IMR-90 (cell line): ENCODE measurements at regions not wholly inside any gene's neighbourhood (a gene's known extent, or its start where the extent isn't known, plus 50 kb on each side); places are given as distances from the start of the nearest gene placed in this dataset.

Source experiments
- ATAC-seq: fragments of 200-7000 bp; cut with Tn5 transposase; 2 replicates; pipeline ENCODE4 v1.9.1; 2020; ENCODE audit warnings: low read depth, mild to moderate bottlenecking, moderate library complexity
- BruUV-seq: library from RNA; stranded (reverse); fragments of 400-500 nt; replicated peaks from 2 replicates; lab custom pipeline; 2021; lab: Mats Ljungman, UMichigan
- CTCF ChIA-PET: fragments of 300-600 bp; formaldehyde crosslinking; extraction: SDS; loops from one replicate; lab custom pipeline; 2021; ENCODE audit warnings: antibody characterized with exemption; lab: Yijun Ruan, JAX
- POLR2A ChIA-PET: fragments of 300-600 bp; sonication (Branson Sonifier 250); formaldehyde crosslinking; loops from one replicate; lab custom pipeline; 2022; ENCODE audit warnings: antibody characterized with exemption; ENCODE audit not compliant: unreplicated experiment; lab: Charles Lee
- DNase-seq: peaks from one replicate; pipeline ENCODE4 v3.0.0; 2013
- H2AFZ ChIP-seq: replicated peaks from 2 replicates; pipeline ENCODE3; 2013; ENCODE audit warnings: low read length, mild to moderate bottlenecking; ENCODE audit not compliant: poor library complexity
- H2AK5ac ChIP-seq: 2 replicates; pipeline ENCODE4 v1.6.1; 2013; ENCODE audit warnings: low read depth, low read length, inconsistent platforms
- H2AK9ac ChIP-seq: replicated peaks from 2 replicates; pipeline ENCODE3; 2013; ENCODE audit warnings: mild to moderate bottlenecking, low read depth, low read length, moderate library complexity; ENCODE audit not compliant: poor library complexity
- H2BK120ac ChIP-seq: 2 replicates; pipeline ENCODE4 v1.6.1; 2013; ENCODE audit warnings: low read depth, low read length, inconsistent platforms
- H2BK15ac ChIP-seq: 3 replicates; pipeline ENCODE4 v1.6.1; 2013; ENCODE audit warnings: low read depth, low read length, inconsistent platforms
- H2BK20ac ChIP-seq: 2 replicates; pipeline ENCODE4 v1.6.1; 2013; ENCODE audit warnings: low read depth, mild to moderate bottlenecking, inconsistent platforms, low read length, moderate library complexity
- H2BK5ac ChIP-seq: 2 replicates; pipeline ENCODE4 v1.6.1; 2013; ENCODE audit warnings: mild to moderate bottlenecking, low read depth, low read length, inconsistent platforms; ENCODE audit not compliant: poor library complexity, severe bottlenecking
- H3K14ac ChIP-seq: replicated peaks from 2 replicates; pipeline ENCODE4 v1.6.1; 2013; ENCODE audit warnings: low read depth, low read length, inconsistent platforms
- H3K18ac ChIP-seq: 2 replicates; pipeline ENCODE4 v1.6.1; 2013; ENCODE audit warnings: low read depth, low read length, control low read depth
- H3K23ac ChIP-seq: 2 replicates; pipeline ENCODE4 v1.6.1; 2013; ENCODE audit warnings: low read depth, low read length, inconsistent platforms
- H3K27ac ChIP-seq: 2 replicates; pipeline ENCODE4 v1.5.1; 2013; ENCODE audit warnings: mild to moderate bottlenecking, control low read depth, low read length; ENCODE audit not compliant: insufficient read depth
- H3K27me3 ChIP-seq: 2 replicates; pipeline ENCODE4 v1.6.1; 2013; ENCODE audit warnings: low read length; ENCODE audit not compliant: control insufficient read depth, insufficient read depth
- H3K36me3 ChIP-seq: 2 replicates; pipeline ENCODE4 v1.6.1; 2013; ENCODE audit warnings: low read length, mixed read lengths; ENCODE audit not compliant: control insufficient read depth, insufficient read depth
- H3K4ac ChIP-seq: 2 replicates; pipeline ENCODE4 v1.6.1; 2013; ENCODE audit warnings: low read depth, low read length, inconsistent platforms
- H3K4me1 ChIP-seq: 2 replicates; pipeline ENCODE4 v1.6.1; 2013; ENCODE audit warnings: low read length, mixed read lengths; ENCODE audit not compliant: control insufficient read depth, insufficient read depth
- H3K4me2 ChIP-seq: 2 replicates; pipeline ENCODE4 v1.6.1; 2013; ENCODE audit warnings: low read depth, mild to moderate bottlenecking, control low read depth, low read length, moderate library complexity
- H3K4me3 ChIP-seq: 2 replicates; pipeline ENCODE4 v1.5.1; 2013; ENCODE audit warnings: low read depth, mild to moderate bottlenecking, control low read depth, low read length, moderate library complexity; ENCODE audit not compliant: insufficient read depth
- H3K56ac ChIP-seq: 2 replicates; pipeline ENCODE4 v1.6.1; 2013; ENCODE audit warnings: low read length, inconsistent platforms; ENCODE audit not compliant: insufficient read depth; ENCODE audit errors: extremely low read depth
- H3K79me1 ChIP-seq, 2 experiments: 2 replicates each; pipeline ENCODE4 v1.6.1; 2013; ENCODE audit warnings: low read length in 2 of 2, inconsistent platforms in 1 of 2, low read depth in 1 of 2
- H3K9ac ChIP-seq: 2 replicates; pipeline ENCODE4 v1.6.1; 2013; ENCODE audit warnings: low read depth, low read length, control low read depth
- H3K9me1 ChIP-seq: 2 replicates; pipeline ENCODE4 v1.6.1; 2013; ENCODE audit warnings: low read length, inconsistent platforms; ENCODE audit not compliant: insufficient read depth
- H3K9me3 ChIP-seq: 2 replicates; pipeline ENCODE4 v1.6.1; 2013; ENCODE audit warnings: low read length; ENCODE audit not compliant: control insufficient read depth, insufficient read depth
- H4K20me1 ChIP-seq: 2 replicates; pipeline ENCODE4 v1.6.1; 2013; ENCODE audit warnings: low read length, inconsistent platforms; ENCODE audit not compliant: insufficient read depth
- H4K5ac ChIP-seq: 2 replicates; pipeline ENCODE4 v1.6.1; 2013; ENCODE audit warnings: mild to moderate bottlenecking, low read depth, low read length, control low read depth
- H4K8ac ChIP-seq, 2 experiments: 2 replicates each; pipeline ENCODE4 v1.6.1; 2013; ENCODE audit warnings: low read depth in 2 of 2, low read length in 2 of 2, control low read depth in 1 of 2, inconsistent platforms in 1 of 2
- H4K91ac ChIP-seq: 2 replicates; pipeline ENCODE4 v1.6.1; 2013; ENCODE audit warnings: low read depth, low read length, inconsistent platforms; ENCODE audit not compliant: insufficient read depth
- CEBPB ChIP-seq: IDR thresholded peaks from 2 replicates; pipeline ENCODE4 v1.6.1; 2012; ENCODE audit warnings: low read depth, low read length, improper control_type of control experiment
- CHD1 ChIP-seq: IDR thresholded peaks from 2 replicates; pipeline ENCODE4 v1.6.1; 2012; ENCODE audit warnings: low read depth, low read length, improper control_type of control experiment
- MAZ ChIP-seq: IDR thresholded peaks from 2 replicates; pipeline ENCODE4 v1.6.1; 2012; ENCODE audit warnings: low read depth, mild to moderate bottlenecking, low read length, improper control_type of control experiment, moderate library complexity, borderline replicate concordance
- POLR2A ChIP-seq: IDR thresholded peaks from 2 replicates; pipeline ENCODE4 v1.6.1; 2012; ENCODE audit warnings: mild to moderate bottlenecking, low read depth, low read length
- RAD21 ChIP-seq: IDR thresholded peaks from 2 replicates; pipeline ENCODE4 v1.6.1; 2012; ENCODE audit warnings: low read length, improper control_type of control experiment
- SMC3 ChIP-seq: fragments of 150-350 bp; IDR thresholded peaks from 2 replicates; pipeline ENCODE4 v1.6.1; 2016; ENCODE audit warnings: low read depth, mild to moderate bottlenecking, antibody characterized with exemption, low read length, moderate library complexity
- WGBS, 2 experiments: methylation state at CpG; one replicate each; pipeline versions ENCODE4 v1.1.5 to v1.1.7; 2013; ENCODE audit warnings: missing lambda C conversion rate in 2 of 2; ENCODE audit not compliant: insufficient read length in 1 of 2; ENCODE audit errors: extremely low coverage in 2 of 2; 5-methylcytosine and 5-hydroxymethylcytosine counted together
- dilution Hi-C: fragments of 300-500 bp; cut with HindIII; formaldehyde crosslinking; loops from one replicate; pipeline ENCODE4 v1.14.3; 2018; ENCODE audit warnings: low sequenced_read_pairs; ENCODE audit not compliant: unreplicated experiment
- in situ Hi-C: fragments of 300-500 bp; cut with MboI; formaldehyde crosslinking; loops from 3 replicates; pipeline ENCODE4 v1.14.3; 2019; ENCODE audit warnings: low sequenced_read_pairs, inconsistent platforms, mixed read lengths
- intact Hi-C: fragments of 100-400 bp; cut with micrococcal nuclease; formaldehyde crosslinking; loops from 2 replicates; pipeline ENCODE4 v1.10.0; 2022
- TF ChIP-seq, protein P1 (sequence below): conservative IDR thresholded peaks from 2 replicates; pipeline ENCODE4 v1.5.1; 2012; ENCODE audit warnings: mild to moderate bottlenecking, low read depth, low read length, improper control_type of control experiment
- TF ChIP-seq, protein P2 (sequence below): fragments of 150-350 bp; IDR thresholded peaks from 2 replicates; pipeline ENCODE4 v1.6.1; 2017; ENCODE audit warnings: mild to moderate bottlenecking, antibody characterized with exemption, low read length, low read depth

DNA sequence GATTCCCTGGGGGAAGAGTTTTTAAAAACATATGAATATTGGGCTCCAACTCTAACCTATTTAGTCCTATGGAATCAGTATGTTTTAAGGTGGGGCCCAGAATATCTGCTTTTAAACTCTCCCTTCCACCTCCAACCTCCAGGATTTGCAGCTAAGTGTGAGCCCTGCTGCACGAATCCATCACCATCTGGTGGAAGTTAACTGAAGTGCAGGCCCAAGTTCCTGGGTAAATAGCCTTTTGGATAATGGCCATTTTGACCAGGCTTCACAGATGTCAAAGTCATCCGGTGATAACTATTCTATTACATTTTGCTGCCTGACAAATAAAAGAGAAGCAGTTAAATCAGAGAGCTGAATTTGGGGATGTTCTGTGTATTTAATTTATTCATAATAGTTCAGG lies 58.1 kb upstream of the RMST start:
- WGBS, 2 experiments: no CpG with 5 or more reads among the region's 2 CpGs
- H3K4me2 ChIP-seq: no peak overlapping the region
- ATAC-seq: no peak
- no peak overlapping the region for H4K5ac ChIP-seq
- dilution Hi-C loops: no loop called here
- no peak overlapping the region for H3K27ac ChIP-seq
- H4K20me1 ChIP-seq: no peaks in the 10 kb centered on the region
- no peaks in the 10 kb centered on the region for H3K4me1 ChIP-seq
- H3K36me3 ChIP-seq: no peaks in the 10 kb centered on the region
- H2BK5ac ChIP-seq: no peak overlapping the region
- no peaks in the 10 kb centered on the region for H3K79me1 ChIP-seq
- H2AK9ac ChIP-seq: no peak overlapping the region
- H2BK120ac ChIP-seq: no peak overlapping the region
- intact Hi-C loops: loop anchor here (10.0 kb wide), 1 partner anchor 820 kb away; no protein-coding TSS in a partner anchor
- no peak overlapping the region for H3K14ac ChIP-seq
- no peak overlapping the region for H3K4me3 ChIP-seq
- no peak overlapping the region for H3K9ac ChIP-seq
- no peak overlapping the region for H4K8ac ChIP-seq
- in situ Hi-C loops: no loop called here
- BruUV-seq: no TSS peak
- H2BK20ac ChIP-seq: no peak overlapping the region
- no peak overlapping the region for H2AFZ ChIP-seq
- POLR2A ChIA-PET: no interaction called here
- H3K9me1 ChIP-seq: no peaks in the 10 kb centered on the region
- H3K9me3 ChIP-seq: peaks cover 3% of the 10 kb centered on the region
- H3K4ac ChIP-seq: no peak overlapping the region
- H4K91ac ChIP-seq: no peak overlapping the region
- H2AK5ac ChIP-seq: no peak overlapping the region
- no peaks in the 10 kb centered on the region for H3K27me3 ChIP-seq
- H2BK15ac ChIP-seq: no peak overlapping the region
- no peak overlapping the region for H3K23ac ChIP-seq
- TF ChIP-seq POLR2A (no peak), CEBPB (no peak), SMC3 (peak; percentile 30), CHD1 (no peak), MAZ (no peak), RAD21 (peak; percentile 40; the same call in 1 of the 2 replicates)
- TF ChIP-seq, protein P1, sequence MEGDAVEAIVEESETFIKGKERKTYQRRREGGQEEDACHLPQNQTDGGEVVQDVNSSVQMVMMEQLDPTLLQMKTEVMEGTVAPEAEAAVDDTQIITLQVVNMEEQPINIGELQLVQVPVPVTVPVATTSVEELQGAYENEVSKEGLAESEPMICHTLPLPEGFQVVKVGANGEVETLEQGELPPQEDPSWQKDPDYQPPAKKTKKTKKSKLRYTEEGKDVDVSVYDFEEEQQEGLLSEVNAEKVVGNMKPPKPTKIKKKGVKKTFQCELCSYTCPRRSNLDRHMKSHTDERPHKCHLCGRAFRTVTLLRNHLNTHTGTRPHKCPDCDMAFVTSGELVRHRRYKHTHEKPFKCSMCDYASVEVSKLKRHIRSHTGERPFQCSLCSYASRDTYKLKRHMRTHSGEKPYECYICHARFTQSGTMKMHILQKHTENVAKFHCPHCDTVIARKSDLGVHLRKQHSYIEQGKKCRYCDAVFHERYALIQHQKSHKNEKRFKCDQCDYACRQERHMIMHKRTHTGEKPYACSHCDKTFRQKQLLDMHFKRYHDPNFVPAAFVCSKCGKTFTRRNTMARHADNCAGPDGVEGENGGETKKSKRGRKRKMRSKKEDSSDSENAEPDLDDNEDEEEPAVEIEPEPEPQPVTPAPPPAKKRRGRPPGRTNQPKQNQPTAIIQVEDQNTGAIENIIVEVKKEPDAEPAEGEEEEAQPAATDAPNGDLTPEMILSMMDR: peak; percentile 42
- TF ChIP-seq, protein P2, sequence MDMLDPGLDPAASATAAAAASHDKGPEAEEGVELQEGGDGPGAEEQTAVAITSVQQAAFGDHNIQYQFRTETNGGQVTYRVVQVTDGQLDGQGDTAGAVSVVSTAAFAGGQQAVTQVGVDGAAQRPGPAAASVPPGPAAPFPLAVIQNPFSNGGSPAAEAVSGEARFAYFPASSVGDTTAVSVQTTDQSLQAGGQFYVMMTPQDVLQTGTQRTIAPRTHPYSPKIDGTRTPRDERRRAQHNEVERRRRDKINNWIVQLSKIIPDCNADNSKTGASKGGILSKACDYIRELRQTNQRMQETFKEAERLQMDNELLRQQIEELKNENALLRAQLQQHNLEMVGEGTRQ: no peak
- CTCF ChIA-PET: interaction anchor here (0.9 kb wide), 1 partner anchor 418 kb away, joined by 3 read pairs; no protein-coding TSS in a partner anchor
- no peak overlapping the region for H3K18ac ChIP-seq
- H3K56ac ChIP-seq: no peak overlapping the region
- DNase-seq: peak; percentile 6
